ENCODE measurements at regions not wholly inside any gene's neighbourhood (a gene's known extent, or its start where the extent isn't known, plus 50 kb on each side); places are given as distances from the start of the nearest gene placed in this dataset.

DNA sequence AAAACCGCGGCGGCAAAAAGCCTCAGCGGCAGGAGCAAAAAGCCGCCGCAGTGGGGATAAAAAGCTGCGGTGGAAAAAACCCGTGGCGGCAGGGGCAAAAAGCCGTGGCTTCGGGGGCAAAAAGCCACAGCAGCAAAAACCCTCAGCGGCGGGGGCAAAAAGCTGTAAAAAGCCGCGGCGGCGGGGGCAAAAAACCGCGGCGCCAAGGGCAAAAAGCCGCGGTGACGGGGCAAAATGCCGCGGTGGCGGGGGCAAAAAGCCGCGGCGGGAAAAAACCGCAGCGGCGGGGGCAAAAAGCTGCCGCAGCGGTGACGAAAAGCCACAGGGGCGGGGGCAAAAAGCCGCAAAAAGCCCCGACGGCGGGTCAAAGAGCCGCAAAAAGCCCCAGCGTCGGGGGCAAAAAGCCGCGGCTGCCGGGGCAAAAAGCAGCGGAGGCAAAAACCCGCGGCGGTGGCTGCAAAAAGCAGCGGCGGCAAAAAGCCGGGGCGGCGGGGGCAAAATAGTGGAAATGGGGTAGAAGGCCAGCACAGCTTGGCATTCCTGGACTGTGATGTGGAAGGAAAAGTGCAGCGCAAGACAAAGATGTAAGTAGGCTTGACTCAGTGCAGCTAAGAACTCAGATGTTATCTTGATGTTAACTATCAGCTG, 151.8 kb downstream of the ANKRD30BL start:
- TF ChIP-seq FOS (IDR thresholded peaks at IDR 0.05; ENCODE audit: low read depth, low read length), result no peak
- no peak for TF ChIP-seq CTCF (conservative IDR thresholded peaks at IDR 0.05; ENCODE audit: low read depth, low read length)
- no peak for TF ChIP-seq POLR2A (IDR thresholded peaks at IDR 0.05; ENCODE audit: low read depth, low read length)
- TF ChIP-seq RFX5 (IDR thresholded peaks at IDR 0.05; ENCODE audit: low read depth, low read length), result no peak
- no peak for TF ChIP-seq BHLHE40 (IDR thresholded peaks at IDR 0.05; ENCODE audit: low read depth, low read length)
- no peak for TF ChIP-seq SMC3 (IDR thresholded peaks at IDR 0.05; ENCODE audit: low read depth, low read length)
- no peak for TF ChIP-seq RAD21 (IDR thresholded peaks at IDR 0.05; ENCODE audit: low read length)
- TF ChIP-seq CHD1 (IDR thresholded peaks at IDR 0.05; ENCODE audit: low read depth, low read length), result no peak

Measured in IMR-90 (cell line).